ENCODE measurements at regions not wholly inside any gene's neighbourhood (a gene's known extent, or its start where the extent isn't known, plus 50 kb on each side); places are given as distances from the start of the nearest gene placed in this dataset.

- Histone ChIP-seq H3K27me3 (ENCODE audit: insufficient read depth) (no peaks in the 10 kb centered on the region), H3K4me1 (ENCODE audit: insufficient read depth) (no peaks in the 10 kb centered on the region), H3K79me2 (replicated peaks; ENCODE audit: insufficient read depth) (no peaks in the 10 kb centered on the region), H2AFZ (no peak overlapping the region), H3F3A (replicated peaks; ENCODE audit: low read depth) (no peaks in the 10 kb centered on the region), H3K4me3 (no peak overlapping the region), H3K27ac (ENCODE audit: low read depth) (no peak overlapping the region), H4K20me1 (replicated peaks; ENCODE audit: insufficient read depth) (no peaks in the 10 kb centered on the region), H3K9me2 (ENCODE audit: insufficient read depth) (no peaks in the 10 kb centered on the region), H3K4me2 (no peak overlapping the region), H3K36me3 (ENCODE audit: insufficient read depth) (no peaks in the 10 kb centered on the region)
- DNase-seq (ENCODE audit: low spot score) (no peak), ATAC-seq (no peak)
- no peaks in the 10 kb centered on the region for H3K27me3 Mint-ChIP-seq (ENCODE audit: insufficient read depth, low read depth, poor library complexity)
- H3K36me3 Mint-ChIP-seq (ENCODE audit: low read depth) = no peaks in the 10 kb centered on the region; the same call in 2 of the 3 replicates
- H3K4me1 Mint-ChIP-seq = no peaks in the 10 kb centered on the region
- H3K4me3 Mint-ChIP-seq = no peak overlapping the region
- peaks cover 3% of the 10 kb centered on the region; the same call in 1 of the 3 replicates for H3K9me3 Mint-ChIP-seq
- H3K27ac Mint-ChIP-seq = no peak overlapping the region
- TF ChIP-seq JUNB (IDR thresholded peaks at IDR 0.05; ENCODE audit: unreplicated experiment) = no peak
- no peak for TF ChIP-seq ZNF331 (CRISPR knock-in tag; IDR thresholded peaks at IDR 0.05; ENCODE audit: low read depth)
- no peak for TF ChIP-seq CTCF (conservative IDR thresholded peaks at IDR 0.05; ENCODE audit: low read depth in 2 of 2)
- no peak for TF ChIP-seq ZNF462 (CRISPR knock-in tag; IDR thresholded peaks at IDR 0.05)
- TF ChIP-seq STAT1 (IDR thresholded peaks at IDR 0.05; ENCODE audit: unreplicated experiment) = no peak
Measured at GRCh38 chr5:30341466-30341865, 852.0 kb upstream of the CDH6 start.

All from GM23338 (cell line).